Peyer's patch (tissue), 4 donors: ENCODE measurements at regions not wholly inside any gene's neighbourhood (a gene's known extent, or its start where the extent isn't known, plus 50 kb on each side); places are given as distances from the start of the nearest gene placed in this dataset.
"Not testable (repeated sequence)": the region's sequence is repeated elsewhere in the genome, so short reads cannot be mapped to it uniquely, and the experiment has no call there.

Source experiments
- DNase-seq, 3 donors: peaks; one replicate each; pipeline ENCODE4 v3.0.0-alpha.2; 2017 to 2019
- H3K27ac ChIP-seq, 4 donors: fragments of 200-600 bp; sonication (generic); one replicate each; pipeline ENCODE4 v1.5.1; 2016 to 2019
- H3K27me3 ChIP-seq, 2 donors: fragments of 200-600 bp; sonication (generic); one replicate each; pipeline ENCODE4 v1.5.1; 2019
- H3K36me3 ChIP-seq, 3 donors: fragments of 200-600 bp; sonication (generic); one replicate each; pipeline ENCODE4 v1.5.1; 2016 to 2019
- H3K4me1 ChIP-seq, 4 donors: fragments of 200-600 bp; sonication (generic); one replicate each; pipeline ENCODE4 v1.5.1; 2016 to 2019
- H3K4me3 ChIP-seq, 4 donors: fragments of 200-600 bp; sonication (generic); 1 replicate in 3 of 4; 2 replicates in 1 of 4; pipeline ENCODE4 v1.5.1; 2016 to 2019; ENCODE audit warnings: mild to moderate bottlenecking in 1 of 4
- H3K9me3 ChIP-seq, 4 donors: fragments of 200-600 bp; sonication (generic); one replicate each; pipeline ENCODE4 v1.5.1; 2016 to 2019; ENCODE audit warnings: mild to moderate bottlenecking in 1 of 4
- POLR2A ChIP-seq, 2 donors: fragments of 450-650 bp; IDR thresholded peaks; one replicate each; pipeline ENCODE4 v1.5.1; 2017; ENCODE audit warnings: antibody characterized with exemption in 2 of 2, mild to moderate bottlenecking in 2 of 2, moderate library complexity in 2 of 2
- TF ChIP-seq, protein P1 (sequence below), 6 experiments: fragments of 450-650 bp in 4 of 6; fragments of 200-600 bp in 2 of 6; sonication (generic) in 1 of 6; IDR thresholded peaks; one replicate each; pipeline ENCODE4 v1.5.1; 2017 to 2019; ENCODE audit warnings: antibody characterized with exemption in 6 of 6, mild to moderate bottlenecking in 3 of 6, moderate library complexity in 1 of 6

DNA sequence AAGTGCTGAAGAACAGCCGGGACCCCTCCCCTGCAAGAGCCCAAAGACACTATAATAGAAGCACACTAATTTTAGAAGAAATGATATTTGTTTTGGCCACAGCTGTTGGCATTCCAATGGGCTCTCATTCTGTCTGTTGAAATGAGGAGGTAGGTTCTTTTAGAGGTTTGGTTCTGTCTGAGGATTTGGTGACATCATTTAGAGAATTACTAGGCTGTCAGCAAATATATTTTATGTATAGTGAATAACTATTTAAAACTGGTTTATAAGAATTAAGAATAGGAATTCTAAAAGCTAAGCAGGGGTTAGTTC lies 200.7 kb upstream of the SLC38A2 start:
- DNase-seq = no peak
- no peak for TF ChIP-seq POLR2A (IDR thresholded peaks at IDR 0.05)
- TF ChIP-seq, protein P1, sequence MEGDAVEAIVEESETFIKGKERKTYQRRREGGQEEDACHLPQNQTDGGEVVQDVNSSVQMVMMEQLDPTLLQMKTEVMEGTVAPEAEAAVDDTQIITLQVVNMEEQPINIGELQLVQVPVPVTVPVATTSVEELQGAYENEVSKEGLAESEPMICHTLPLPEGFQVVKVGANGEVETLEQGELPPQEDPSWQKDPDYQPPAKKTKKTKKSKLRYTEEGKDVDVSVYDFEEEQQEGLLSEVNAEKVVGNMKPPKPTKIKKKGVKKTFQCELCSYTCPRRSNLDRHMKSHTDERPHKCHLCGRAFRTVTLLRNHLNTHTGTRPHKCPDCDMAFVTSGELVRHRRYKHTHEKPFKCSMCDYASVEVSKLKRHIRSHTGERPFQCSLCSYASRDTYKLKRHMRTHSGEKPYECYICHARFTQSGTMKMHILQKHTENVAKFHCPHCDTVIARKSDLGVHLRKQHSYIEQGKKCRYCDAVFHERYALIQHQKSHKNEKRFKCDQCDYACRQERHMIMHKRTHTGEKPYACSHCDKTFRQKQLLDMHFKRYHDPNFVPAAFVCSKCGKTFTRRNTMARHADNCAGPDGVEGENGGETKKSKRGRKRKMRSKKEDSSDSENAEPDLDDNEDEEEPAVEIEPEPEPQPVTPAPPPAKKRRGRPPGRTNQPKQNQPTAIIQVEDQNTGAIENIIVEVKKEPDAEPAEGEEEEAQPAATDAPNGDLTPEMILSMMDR (IDR thresholded peaks at IDR 0.05) = no peak
- Histone ChIP-seq H3K27me3 (no peaks in the 10 kb centered on the region), H3K4me3 (no peak overlapping the region), H3K27ac (no peak overlapping the region), H3K4me1 (no peaks in the 10 kb centered on the region), H3K36me3 (no peaks in the 10 kb centered on the region), H3K9me3 (peaks cover 0 to 2% (median 0%) of the 10 kb centered on the region in 4 donors)

DNA sequence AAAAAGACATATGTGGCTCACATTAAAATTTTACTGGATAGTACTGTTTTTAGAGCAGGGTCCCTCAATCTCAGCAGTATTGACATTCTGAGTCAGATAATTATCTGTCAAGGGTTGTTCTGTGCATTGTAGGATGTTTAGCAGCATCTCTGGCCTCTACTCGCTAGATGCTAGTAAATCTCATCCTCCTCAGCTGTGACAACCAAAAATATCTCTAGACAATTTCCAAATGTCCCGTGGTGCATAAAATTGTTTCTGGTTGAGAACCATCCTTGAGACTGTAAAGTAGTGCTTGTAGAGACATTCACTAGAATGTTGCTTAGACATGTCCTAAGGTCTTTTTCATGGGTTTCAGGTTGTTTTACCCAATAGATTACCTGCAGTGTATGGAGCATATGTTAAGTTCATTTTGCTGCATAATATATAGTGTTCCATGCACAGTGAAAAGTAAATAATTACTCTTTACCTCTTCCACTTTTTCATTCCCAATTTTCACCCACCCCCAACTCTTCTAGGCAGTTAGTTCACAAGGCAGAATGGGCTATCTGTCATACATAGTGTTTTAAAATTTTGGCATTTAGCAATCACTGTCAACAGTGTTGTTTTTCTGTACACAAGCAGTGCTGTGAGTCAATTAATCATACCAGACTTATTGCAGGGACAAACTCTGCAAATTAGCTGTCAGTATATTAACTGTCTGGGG lies 200.2 kb upstream of the SLC38A2 start:
- Histone ChIP-seq H3K4me3 (no peak overlapping the region), H3K27me3 (no peaks in the 10 kb centered on the region)

DNA sequence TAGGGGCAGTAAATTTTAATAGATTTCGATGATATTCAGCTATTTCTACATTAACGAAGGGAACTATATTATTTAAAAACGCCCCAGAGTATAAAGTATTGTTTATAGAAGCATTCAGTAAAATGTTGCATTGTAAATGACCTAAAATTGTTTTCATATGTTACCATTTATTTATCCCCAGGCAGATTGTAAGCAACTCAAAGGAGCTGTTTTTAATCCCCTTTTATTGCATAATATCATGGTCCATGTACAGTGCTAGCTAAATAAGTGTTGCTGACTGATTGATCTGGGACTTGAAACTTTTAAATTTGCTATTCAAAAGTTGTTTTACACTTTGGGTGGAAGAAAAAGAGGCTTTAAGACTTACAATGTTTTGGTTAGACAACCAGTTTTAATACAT lies 199.0 kb upstream of the SLC38A2 start:
- no peaks in the 10 kb centered on the region for H3K36me3 ChIP-seq
- H3K9me3 ChIP-seq = peaks cover 0 to 10% (median 0%) of the 10 kb centered on the region in 4 donors

More for the DNA sequence above, 200.2 kb upstream of the SLC38A2 start:
- TF ChIP-seq, protein P1 (IDR thresholded peaks at IDR 0.05) = no peak
- TF ChIP-seq POLR2A (IDR thresholded peaks at IDR 0.05) = no peak
- no peaks in the 10 kb centered on the region for H3K4me1 ChIP-seq
- no peaks in the 10 kb centered on the region for H3K36me3 ChIP-seq
- H3K9me3 ChIP-seq = peaks cover 0 to 7% (median 0%) of the 10 kb centered on the region in 4 donors
- H3K27ac ChIP-seq = no peak overlapping the region
- no peak for DNase-seq

DNA sequence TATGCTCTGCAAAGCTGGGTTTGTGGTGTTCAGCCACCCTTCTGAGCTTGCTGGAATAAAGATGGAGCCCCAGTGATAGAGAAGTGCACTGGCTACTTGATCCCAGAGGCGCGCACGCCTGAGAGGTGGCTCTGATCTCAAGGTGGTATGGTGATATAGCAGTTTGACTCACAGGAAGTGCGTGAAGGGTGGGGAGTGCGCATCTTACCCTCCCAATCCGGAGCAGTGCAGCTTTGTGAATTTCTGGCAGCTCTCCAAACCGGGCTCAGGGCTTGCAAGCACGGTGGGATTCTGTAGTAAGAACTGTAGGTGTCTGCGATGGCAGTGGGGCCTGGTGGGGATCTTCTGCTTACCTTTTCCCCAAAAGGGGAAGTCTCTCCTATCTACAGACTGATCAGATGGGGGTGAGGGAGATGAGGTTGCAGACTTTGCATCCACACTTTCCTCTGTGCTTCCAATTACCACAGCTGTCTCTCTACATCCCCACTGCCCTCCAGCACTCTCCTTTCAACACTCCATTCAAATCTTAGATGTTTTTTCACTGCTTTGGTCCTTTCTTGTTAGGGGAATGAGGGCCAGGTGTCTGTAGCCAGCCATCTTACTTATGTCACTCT lies 197.4 kb upstream of the SLC38A2 start:
- DNase-seq = no peak
- Histone ChIP-seq H3K4me3 (no peak overlapping the region), H3K9me3 (peaks cover 0 to 10% (median 0%) of the 10 kb centered on the region in 4 donors), H3K36me3 (no peaks in the 10 kb centered on the region), H3K4me1 (no peaks in the 10 kb centered on the region), H3K27me3 (no peaks in the 10 kb centered on the region), H3K27ac (no peak overlapping the region)
- no peak for TF ChIP-seq POLR2A (IDR thresholded peaks at IDR 0.05)
- TF ChIP-seq, protein P1 (IDR thresholded peaks at IDR 0.05) = no peak

More for the DNA sequence above, 199.0 kb upstream of the SLC38A2 start:
- DNase-seq = no peak
- no peak overlapping the region for H3K27ac ChIP-seq
- H3K4me1 ChIP-seq = no peaks in the 10 kb centered on the region
- no peak overlapping the region for H3K4me3 ChIP-seq
- TF ChIP-seq POLR2A (IDR thresholded peaks at IDR 0.05) = no peak
- no peaks in the 10 kb centered on the region for H3K27me3 ChIP-seq

DNA sequence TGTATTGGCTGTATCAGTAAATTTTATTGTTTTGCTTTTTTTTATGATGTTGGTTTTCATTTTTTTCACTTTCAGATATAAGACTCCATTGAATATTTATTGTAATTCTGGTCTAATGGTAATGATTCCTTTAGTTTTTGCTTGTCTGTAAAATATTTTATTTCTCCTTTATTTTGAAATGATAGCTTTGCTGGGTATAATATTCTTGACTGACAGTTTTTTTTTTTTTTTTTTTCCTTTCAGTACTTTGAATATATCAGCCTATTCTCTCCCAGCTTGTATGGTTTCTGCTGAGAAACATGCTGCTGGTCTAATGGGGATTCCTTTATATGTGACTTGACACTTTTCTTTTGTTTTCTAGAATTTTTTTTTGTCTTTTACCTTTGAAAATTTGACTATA lies 195.1 kb upstream of the SLC38A2 start:
- DNase-seq = no peak
- Histone ChIP-seq H3K27ac (no peak overlapping the region), H3K27me3 (no peaks in the 10 kb centered on the region), H3K36me3 (no peaks in the 10 kb centered on the region), H3K4me1 (no peaks in the 10 kb centered on the region), H3K9me3 (peaks cover 0 to 10% (median 0%) of the 10 kb centered on the region in 4 donors), H3K4me3 (no peak overlapping the region)
- TF ChIP-seq POLR2A (IDR thresholded peaks at IDR 0.05) = no peak
- TF ChIP-seq, protein P1 (IDR thresholded peaks at IDR 0.05) = no peak

DNA sequence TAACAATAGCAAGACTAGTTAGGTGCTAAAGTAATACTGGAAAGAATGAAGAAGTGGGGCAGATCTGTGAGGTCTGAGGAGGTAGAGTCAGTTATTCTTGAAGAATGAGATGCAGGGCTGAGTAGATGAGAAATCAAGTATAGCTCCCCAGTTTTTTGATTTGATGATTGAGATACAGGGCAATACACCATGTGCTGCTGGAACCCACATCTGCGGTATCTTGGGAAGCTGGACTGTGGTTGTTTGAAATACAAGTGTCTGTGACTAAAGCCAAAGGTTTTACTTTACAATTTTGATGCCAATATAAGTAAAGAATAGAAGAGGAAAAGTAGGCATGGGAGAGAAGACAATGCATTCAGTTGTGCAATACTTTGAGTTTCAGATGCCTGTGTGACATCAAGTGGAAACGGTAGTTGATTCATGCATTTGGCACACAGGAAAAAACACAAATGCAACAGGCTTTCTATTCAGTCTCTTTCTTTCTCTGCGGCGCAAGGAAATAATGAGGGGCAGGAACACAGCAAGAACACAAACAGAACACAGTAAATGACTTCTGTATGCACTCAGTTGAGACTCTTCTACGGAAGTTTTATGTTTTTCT lies 190.2 kb upstream of the SLC38A2 start:
- H3K4me3 ChIP-seq = no peak overlapping the region
- DNase-seq = no peak
- H3K9me3 ChIP-seq = peaks cover 0 to 1% (median 0%) of the 10 kb centered on the region in 4 donors
- no peaks in the 10 kb centered on the region for H3K36me3 ChIP-seq
- no peaks in the 10 kb centered on the region for H3K27me3 ChIP-seq
- no peak for TF ChIP-seq POLR2A (IDR thresholded peaks at IDR 0.05)
- TF ChIP-seq, protein P1 (IDR thresholded peaks at IDR 0.05) = no peak
- no peaks in the 10 kb centered on the region for H3K4me1 ChIP-seq
- no peak overlapping the region for H3K27ac ChIP-seq

DNA sequence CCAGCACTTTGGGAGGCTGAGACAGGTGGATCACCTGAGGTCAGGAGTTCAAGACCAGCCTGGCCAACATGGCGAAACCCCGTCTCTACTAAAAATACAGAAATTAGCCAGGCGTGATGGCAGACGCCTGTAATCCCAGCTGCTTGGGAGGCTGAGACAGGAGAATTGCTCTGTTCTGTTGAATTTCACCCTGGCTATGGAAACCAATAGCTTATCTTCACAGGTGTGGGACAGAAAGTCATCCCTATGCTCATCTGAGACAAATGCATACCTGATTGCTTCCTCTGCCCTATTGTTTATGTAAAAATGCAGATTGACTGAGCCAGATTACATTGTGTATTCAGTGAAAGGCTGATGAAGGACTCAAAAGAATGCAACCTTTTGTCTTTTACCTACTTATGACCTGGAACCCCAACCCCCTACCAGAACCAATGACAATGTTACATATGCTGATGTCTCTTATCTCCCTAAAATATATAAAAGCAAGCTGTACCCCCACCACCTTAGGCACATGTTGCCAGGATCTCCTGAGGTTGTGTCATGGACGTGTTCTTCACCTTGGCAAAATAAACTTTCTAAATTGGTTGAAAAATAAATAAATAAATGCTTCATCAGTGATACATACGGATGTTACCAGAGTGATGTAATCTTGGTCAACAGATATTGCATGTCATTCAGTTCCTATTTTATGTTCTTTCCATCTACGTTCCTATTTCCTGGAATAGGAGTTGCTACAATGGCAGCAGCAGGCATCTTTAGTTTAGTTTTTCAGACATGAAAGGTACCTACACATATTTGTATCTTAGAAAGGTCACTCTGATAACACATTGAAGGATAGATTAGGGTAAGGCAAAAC lies 189.4 kb upstream of the SLC38A2 start:
- not testable (repeated sequence) for H3K27ac ChIP-seq, H3K36me3 ChIP-seq, H3K4me3 ChIP-seq, H3K27me3 ChIP-seq, DNase-seq, H3K4me1 ChIP-seq, H3K9me3 ChIP-seq
